ENCODE measurements at regions not wholly inside any gene's neighbourhood (a gene's known extent, or its start where the extent isn't known, plus 50 kb on each side); places are given as distances from the start of the nearest gene placed in this dataset.
"Not testable (repeated sequence)": the region's sequence is repeated elsewhere in the genome, so short reads cannot be mapped to it uniquely, and the experiment has no call there.

DNA sequence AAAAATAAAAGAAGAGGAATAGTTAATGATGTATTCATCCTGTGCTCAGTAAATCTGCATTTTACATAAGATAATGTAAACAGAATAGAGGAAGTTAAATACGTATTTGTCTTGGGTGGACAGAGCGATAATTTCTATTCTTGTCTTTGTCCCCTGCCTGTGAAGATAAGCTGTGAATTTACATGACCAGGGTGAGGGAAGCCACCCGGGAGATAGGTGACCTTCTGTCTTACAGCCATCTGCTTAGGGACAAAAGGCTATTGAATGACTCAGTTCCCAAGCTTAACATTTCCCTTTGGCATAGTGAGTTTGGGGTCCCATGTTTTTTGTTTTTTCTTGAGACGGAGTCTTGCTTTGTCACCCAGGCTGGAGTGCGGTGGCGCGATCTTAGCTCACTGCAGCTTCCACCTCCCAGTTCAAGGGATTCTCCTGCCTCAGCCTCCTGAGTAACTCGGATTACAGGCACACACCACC is 88.7 kb upstream of the KCTD7 start:
- no peak for DNase-seq (ENCODE audit: low spot score)

GRCh38 chr7:66542049-66542448 is 86.6 kb upstream of the KCTD7 start:
- no peak for DNase-seq (ENCODE audit: low spot score)

GRCh38 chr7:66542528-66543269 is 86.0 kb upstream of the KCTD7 start:
- DNase-seq (ENCODE audit: low spot score): peak; percentile 5

- DNase-seq (ENCODE audit: low spot score): no peak
Observed at GRCh38 chr7:66549466-66549865, 79.2 kb upstream of the KCTD7 start.

DNA sequence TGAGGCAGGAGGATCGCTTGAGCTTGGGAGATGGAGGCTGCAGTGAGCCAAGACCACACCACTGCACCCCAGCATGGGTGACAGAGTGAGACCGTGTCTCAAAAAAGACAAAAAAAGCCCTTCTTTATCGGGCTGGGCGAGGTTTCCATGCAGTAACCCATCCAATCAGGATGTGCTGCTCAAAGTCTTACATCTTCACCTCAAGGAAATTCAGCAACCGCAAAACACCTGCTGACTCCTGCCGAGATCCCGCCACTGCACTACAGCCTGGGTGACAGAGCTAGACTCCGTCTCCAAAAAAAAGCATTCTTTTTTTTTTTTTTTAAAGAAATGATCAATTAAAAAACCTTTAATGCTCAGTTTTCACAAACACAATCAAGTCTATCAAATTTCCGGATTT is 75.7 kb upstream of the KCTD7 start:
- DNase-seq (ENCODE audit: low spot score): no peak

DNA sequence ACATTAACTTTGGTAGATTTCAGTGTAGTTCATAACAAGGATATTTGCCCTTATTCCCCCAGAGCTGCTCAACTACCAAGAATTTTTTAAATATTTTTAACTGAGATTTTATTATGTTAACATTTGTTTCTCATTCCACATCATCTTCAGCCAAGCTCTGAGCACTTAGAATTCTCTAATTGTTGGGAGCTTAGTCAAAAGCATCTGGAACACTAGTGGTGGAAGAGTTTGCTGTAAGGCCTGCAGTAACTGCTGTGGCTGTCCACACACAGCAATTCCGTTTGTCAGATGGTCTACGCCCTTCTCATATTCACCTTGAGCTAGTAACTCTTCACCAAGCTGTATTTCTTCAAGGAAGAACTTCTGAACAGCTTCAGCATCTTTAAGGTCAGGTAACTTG is 75.0 kb upstream of the KCTD7 start:
- DNase-seq (ENCODE audit: low spot score): not testable (repeated sequence)

DNA sequence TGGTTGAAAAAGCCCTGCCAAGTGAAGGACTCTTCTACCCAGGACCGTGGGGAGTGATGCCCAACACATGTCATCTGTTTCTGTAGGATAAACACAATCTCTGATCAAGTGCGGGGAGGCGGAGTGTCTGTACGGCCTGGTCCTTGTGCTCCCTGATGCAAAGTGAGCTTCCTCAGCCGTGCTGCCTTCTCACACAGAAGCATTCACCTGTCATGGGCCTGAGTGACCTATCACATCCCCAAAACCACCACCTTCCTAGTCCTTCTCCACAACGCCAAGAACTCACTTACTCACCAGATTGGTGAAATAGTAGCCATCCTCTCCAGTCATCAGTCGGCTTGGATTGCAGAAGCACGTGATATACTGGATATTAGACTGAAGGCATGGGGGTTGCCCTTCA is 74.4 kb upstream of the KCTD7 start:
- not testable (repeated sequence) for DNase-seq (ENCODE audit: low spot score)

GRCh38 chr7:66554842-66555430 is 73.7 kb upstream of the KCTD7 start:
- DNase-seq (ENCODE audit: low spot score): not testable (repeated sequence)

GRCh38 chr7:66556177-66556548 is 72.5 kb upstream of the KCTD7 start:
- no peak for DNase-seq (ENCODE audit: low spot score)

DNA sequence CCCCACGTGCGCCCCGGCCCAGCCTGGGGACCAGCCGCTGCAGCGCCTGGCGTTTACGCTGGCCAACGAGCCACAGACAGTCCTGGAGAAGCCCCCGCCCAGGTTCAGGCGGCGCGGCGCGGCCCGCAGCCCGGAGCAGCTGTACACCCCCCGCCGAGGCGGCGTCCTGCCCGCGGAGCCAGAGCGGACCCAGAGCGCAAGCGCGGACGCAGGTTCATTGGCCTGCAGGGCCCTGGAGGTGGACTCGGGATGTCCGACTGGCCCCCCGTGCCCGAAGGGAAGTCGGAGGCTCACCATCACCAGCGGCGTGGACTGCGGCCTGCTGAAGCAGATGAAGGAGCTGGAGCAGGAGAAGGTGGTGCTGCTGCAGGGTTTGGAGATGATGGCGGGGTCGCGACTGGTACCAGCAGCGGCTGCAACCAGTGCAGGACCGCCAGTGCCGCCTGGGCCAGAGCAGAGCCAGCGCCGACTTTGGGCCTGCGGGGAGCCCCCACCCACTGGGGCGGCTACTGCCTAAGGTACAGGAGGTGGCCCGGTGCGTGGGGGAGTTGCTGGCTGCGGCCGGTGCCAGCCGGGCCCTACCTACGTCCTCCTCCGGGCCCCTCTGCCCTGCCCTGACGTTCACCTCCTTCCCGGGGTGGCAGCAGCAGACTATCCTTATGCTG is 72.0 kb upstream of the KCTD7 start:
- DNase-seq (ENCODE audit: low spot score): no peak

DNA sequence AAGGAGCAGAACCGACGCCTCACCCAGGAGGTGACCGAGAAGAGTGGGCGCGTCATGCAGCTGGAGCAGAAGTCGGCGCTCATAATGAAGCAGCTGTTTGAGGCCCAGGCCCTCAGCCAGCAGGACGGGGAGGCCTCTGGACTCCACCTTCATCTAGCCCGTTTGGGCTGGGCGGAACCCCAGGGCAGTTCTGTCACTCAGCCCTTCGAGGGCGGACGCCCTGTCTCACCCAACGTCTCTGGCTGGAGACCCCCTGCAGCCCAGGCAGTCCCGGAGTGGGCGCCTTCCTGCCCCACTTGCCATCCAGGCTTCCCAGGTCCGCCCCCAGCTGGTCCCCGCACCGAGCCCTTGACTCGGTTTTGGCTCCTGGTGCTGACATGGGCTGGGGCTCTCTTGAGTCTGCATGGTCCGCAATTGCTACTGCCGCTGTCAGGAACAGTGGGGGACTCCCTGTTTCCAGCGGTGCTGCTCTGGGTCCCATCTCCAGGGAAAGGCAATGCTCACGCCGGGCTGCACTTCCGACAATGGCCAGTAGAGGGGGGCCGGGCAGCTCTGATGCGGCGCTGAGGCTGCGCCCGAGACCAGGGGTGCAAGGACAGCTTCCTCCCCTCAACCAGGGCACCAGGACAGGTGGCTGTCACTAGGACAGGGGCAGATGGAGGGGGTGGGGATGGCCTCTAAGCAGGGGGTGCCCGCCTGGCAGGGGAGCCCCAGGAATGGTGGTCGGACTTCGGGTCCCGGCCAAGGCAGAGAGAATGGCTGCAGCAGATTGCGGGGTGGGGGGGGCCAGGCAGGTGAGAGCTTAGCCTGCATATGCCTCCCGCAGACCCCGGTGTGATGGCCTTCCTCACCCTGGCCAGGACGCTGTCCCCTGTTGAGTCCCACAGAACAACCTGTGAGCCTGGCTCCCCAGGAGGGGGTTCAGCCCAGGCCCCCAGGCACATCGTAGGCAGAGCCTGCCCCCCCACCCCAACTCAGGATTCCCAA is 71.2 kb upstream of the KCTD7 start:
- peak; percentile 56 for DNase-seq (ENCODE audit: low spot score)

DNA sequence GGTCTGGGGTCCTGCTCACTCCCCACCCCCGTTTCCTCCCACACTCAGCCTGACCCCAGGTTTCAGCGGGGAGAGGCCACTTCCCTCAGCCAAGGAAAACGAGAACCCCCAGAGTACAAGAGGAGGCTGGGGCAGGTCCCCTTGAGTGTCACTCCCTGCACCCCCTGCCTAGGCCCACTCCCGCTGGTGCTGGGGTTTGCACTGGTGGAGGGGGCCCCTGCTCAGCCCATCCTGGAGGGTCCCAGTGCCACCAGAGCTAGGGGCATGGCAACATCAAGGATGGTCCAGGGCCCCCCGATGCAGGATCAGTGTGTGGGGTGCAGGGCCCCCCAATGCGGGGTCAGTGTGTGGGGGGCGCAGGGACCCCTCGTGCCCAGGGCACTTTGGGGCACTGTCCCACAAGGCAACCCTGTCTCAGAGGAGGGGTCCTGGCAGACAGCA is 70.5 kb upstream of the KCTD7 start:
- DNase-seq (ENCODE audit: low spot score): no peak

GRCh38 chr7:66558660-66559465 is 69.8 kb upstream of the KCTD7 start:
- DNase-seq (ENCODE audit: low spot score): no peak

GRCh38 chr7:66564045-66564444 is 64.6 kb upstream of the KCTD7 start:
- DNase-seq (ENCODE audit: low spot score): no peak

DNA sequence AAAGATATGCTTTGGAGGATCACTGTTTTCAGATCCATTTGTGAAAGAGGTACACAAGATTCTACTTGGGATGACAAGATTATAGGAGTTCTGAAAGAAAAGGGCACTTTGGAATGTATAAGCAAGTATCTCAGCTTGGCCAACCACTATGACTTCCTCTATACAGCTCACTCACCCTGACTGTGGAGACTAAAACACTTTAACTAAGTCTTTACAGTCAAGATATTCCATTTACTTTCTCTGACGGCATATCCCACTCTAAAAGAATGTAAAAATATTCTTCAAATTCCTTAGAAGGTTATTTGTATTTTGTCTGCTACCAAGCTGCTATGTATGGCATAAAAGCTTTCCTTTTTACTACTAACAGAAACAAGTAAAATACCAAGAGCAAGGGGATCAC is 58.5 kb upstream of the KCTD7 start:
- not testable (repeated sequence) for DNase-seq (ENCODE audit: low spot score)

GRCh38 chr7:66571568-66571967 is 57.1 kb upstream of the KCTD7 start:
- DNase-seq (ENCODE audit: low spot score): no peak

GRCh38 chr7:66573782-66574495 is 54.7 kb upstream of the KCTD7 start:
- not testable (repeated sequence) for DNase-seq (ENCODE audit: low spot score)

GRCh38 chr7:66574768-66575167 is 53.9 kb upstream of the KCTD7 start:
- DNase-seq (ENCODE audit: low spot score): not testable (repeated sequence)

DNA sequence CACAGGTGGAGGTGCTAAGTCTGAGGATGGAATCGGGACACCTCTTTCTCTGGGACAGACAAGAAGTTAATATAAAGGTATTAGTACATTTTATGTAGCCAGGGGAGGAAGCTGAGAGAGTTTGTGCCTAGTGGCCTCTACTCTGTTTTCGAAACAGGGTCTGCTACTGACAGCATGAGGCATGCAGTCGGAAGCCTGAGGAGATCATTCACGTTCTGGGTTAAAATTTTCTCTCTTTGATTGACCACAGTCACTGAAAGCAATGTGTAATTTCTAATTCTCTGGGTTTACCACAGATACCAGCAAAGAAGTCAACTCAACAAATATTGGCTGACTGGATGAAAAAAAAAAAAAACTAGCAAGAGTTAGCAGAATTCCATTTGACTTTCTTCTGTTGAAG is 53.3 kb upstream of the KCTD7 start:
- DNase-seq (ENCODE audit: low spot score): peak; percentile 15

DNA sequence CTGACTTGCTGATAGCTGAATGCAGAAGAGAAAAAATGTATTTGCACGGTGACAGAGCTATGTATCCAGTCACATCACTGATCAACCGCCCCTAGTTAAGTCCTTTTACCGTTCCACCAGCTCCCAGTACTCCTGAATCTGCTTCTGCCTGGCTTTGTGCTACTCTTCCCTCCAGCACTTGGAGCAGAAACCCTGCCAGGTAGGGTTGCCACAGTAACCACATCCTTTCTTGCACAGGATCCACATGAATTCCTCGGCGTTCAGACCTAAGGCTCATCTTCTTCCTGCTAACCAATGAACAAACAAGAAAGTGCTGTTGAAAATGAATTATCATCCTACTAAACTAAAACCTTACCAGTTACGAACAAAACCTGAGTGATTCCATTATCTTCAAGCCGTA is 52.0 kb upstream of the KCTD7 start:
- no peak for DNase-seq (ENCODE audit: low spot score)

Measured in activated CD4-positive, alpha-beta T cell treated with anti-CD3 and anti-CD28 coated beads, Interleukin-2, Interleukin-4, amounts not matched to agents 100 ng/mL and 50 ng/mL, durations not matched to agents 16 hours and 8 hours (primary cell).